ENCODE measurements at regions not wholly inside any gene's neighbourhood (a gene's known extent, or its start where the extent isn't known, plus 50 kb on each side); places are given as distances from the start of the nearest gene placed in this dataset.

DNA sequence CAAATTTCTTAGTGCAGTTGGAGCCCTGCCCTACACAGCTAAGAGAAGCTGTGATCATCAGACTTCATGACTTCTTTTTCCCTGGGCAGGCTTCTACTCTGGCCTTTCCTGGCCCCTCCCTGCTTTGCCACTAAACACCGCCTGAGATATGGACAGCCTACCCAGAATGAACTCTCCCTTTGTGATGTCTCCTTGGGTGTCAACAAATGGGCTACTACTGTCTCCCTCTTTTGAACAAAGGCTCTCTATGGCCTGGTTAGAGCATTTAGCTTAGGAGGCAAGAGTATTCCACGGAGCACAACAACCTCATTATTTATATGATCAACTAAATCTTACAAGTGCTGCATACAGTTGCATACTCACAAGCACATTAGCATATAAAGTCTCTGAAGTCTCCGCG, 127.6 kb upstream of the HCCS start:
- TF ChIP-seq, protein P1, sequence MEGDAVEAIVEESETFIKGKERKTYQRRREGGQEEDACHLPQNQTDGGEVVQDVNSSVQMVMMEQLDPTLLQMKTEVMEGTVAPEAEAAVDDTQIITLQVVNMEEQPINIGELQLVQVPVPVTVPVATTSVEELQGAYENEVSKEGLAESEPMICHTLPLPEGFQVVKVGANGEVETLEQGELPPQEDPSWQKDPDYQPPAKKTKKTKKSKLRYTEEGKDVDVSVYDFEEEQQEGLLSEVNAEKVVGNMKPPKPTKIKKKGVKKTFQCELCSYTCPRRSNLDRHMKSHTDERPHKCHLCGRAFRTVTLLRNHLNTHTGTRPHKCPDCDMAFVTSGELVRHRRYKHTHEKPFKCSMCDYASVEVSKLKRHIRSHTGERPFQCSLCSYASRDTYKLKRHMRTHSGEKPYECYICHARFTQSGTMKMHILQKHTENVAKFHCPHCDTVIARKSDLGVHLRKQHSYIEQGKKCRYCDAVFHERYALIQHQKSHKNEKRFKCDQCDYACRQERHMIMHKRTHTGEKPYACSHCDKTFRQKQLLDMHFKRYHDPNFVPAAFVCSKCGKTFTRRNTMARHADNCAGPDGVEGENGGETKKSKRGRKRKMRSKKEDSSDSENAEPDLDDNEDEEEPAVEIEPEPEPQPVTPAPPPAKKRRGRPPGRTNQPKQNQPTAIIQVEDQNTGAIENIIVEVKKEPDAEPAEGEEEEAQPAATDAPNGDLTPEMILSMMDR (conservative IDR thresholded peaks at IDR 0.05; ENCODE audit: low read depth, low read length): no peak
- Histone ChIP-seq H3K79me2 (ENCODE audit: insufficient read depth, low read depth) (no peaks in the 10 kb centered on the region), H3K4me3 (IDR thresholded peaks at IDR 0.05; ENCODE audit: insufficient read depth, low read depth, low read length) (no peak overlapping the region), H3K36me3 (ENCODE audit: insufficient read depth) (no peaks in the 10 kb centered on the region), H4K20me1 (ENCODE audit: insufficient read depth) (no peaks in the 10 kb centered on the region), H3K4me1 (ENCODE audit: low read depth, poor library complexity, severe bottlenecking) (no peaks in the 10 kb centered on the region), H2AFZ (ENCODE audit: low read depth) (no peak overlapping the region), H3K27ac (no peak overlapping the region), H3K9ac (no peak overlapping the region), H3K4me2 (no peak overlapping the region), H3K27me3 (ENCODE audit: insufficient read depth, low read depth) (no peaks in the 10 kb centered on the region)

DNA sequence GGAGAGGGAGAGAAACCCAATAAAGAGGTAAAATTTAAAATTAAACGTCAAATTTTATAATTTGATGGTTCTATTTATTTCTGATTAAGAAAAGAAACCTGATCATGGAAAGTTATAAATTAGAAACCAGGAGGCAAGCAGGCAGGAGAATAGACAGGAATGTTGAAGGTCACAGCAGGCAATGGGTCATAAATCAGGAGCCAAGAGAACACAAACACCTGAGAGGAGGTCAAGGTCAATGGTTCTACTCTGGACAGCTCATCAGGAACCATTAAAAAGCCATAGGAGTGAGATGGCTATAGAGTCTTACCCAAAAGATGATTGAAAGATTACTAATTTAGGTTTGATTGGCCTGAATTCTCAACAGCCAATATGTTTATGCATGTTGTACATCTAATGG, 126.9 kb upstream of the HCCS start:
- Histone ChIP-seq H3K9ac (no peak overlapping the region), H3K27ac (no peak overlapping the region), H4K20me1 (ENCODE audit: insufficient read depth) (no peaks in the 10 kb centered on the region), H3K36me3 (ENCODE audit: insufficient read depth) (no peaks in the 10 kb centered on the region), H3K4me1 (ENCODE audit: low read depth, poor library complexity, severe bottlenecking) (no peaks in the 10 kb centered on the region), H2AFZ (ENCODE audit: low read depth) (no peak overlapping the region), H3K4me3 (IDR thresholded peaks at IDR 0.05; ENCODE audit: insufficient read depth, low read depth, low read length) (no peak overlapping the region), H3K79me2 (ENCODE audit: insufficient read depth, low read depth) (no peaks in the 10 kb centered on the region), H3K27me3 (ENCODE audit: insufficient read depth, low read depth) (no peaks in the 10 kb centered on the region), H3K4me2 (no peak overlapping the region)
- TF ChIP-seq, protein P1 (conservative IDR thresholded peaks at IDR 0.05; ENCODE audit: low read depth, low read length): no peak

- TF ChIP-seq, protein P1 (conservative IDR thresholded peaks at IDR 0.05; ENCODE audit: low read depth, low read length): no peak
- H3K27ac ChIP-seq: no peak overlapping the region
- no peaks in the 10 kb centered on the region for H3K4me1 ChIP-seq (ENCODE audit: low read depth, poor library complexity, severe bottlenecking)
- no peaks in the 10 kb centered on the region for H3K36me3 ChIP-seq (ENCODE audit: insufficient read depth)
- H4K20me1 ChIP-seq (ENCODE audit: insufficient read depth): no peaks in the 10 kb centered on the region
- H3K4me3 ChIP-seq (IDR thresholded peaks at IDR 0.05; ENCODE audit: insufficient read depth, low read depth, low read length): no peak overlapping the region
- H3K27me3 ChIP-seq (ENCODE audit: insufficient read depth, low read depth): no peaks in the 10 kb centered on the region
- no peak overlapping the region for H3K9ac ChIP-seq
- no peaks in the 10 kb centered on the region for H3K79me2 ChIP-seq (ENCODE audit: insufficient read depth, low read depth)
- H3K4me2 ChIP-seq: no peak overlapping the region
- no peak overlapping the region for H2AFZ ChIP-seq (ENCODE audit: low read depth)
Observed at GRCh38 chrX:10986616-10987015, 124.5 kb upstream of the HCCS start.

DNA sequence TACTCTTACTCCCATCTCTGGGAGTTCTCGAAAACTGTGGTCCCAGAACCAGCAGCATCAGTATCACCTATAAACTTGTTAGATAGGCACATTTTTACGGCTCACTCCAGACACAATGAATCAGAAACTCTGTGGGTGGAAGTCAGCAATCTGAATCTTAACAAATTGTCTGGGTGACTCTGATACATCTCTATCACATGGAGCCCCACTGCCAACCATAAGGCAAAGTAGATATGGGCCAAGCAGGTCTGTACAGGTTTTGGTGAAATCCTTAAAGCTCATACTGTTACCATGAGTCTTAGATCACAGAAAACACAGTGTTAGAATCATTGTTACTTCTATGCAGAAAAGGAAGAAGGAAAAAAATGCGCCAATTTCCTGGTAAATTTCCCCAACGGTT, 122.5 kb upstream of the HCCS start:
- no peak overlapping the region for H3K9ac ChIP-seq
- TF ChIP-seq, protein P1 (conservative IDR thresholded peaks at IDR 0.05; ENCODE audit: low read depth, low read length): no peak
- H4K20me1 ChIP-seq (ENCODE audit: insufficient read depth): no peaks in the 10 kb centered on the region
- no peaks in the 10 kb centered on the region for H3K79me2 ChIP-seq (ENCODE audit: insufficient read depth, low read depth)
- no peaks in the 10 kb centered on the region for H3K36me3 ChIP-seq (ENCODE audit: insufficient read depth)
- no peak overlapping the region for H3K4me2 ChIP-seq
- no peak overlapping the region for H2AFZ ChIP-seq (ENCODE audit: low read depth)
- no peaks in the 10 kb centered on the region for H3K27me3 ChIP-seq (ENCODE audit: insufficient read depth, low read depth)
- H3K4me1 ChIP-seq (ENCODE audit: low read depth, poor library complexity, severe bottlenecking): no peaks in the 10 kb centered on the region
- no peak overlapping the region for H3K27ac ChIP-seq
- no peak overlapping the region for H3K4me3 ChIP-seq (IDR thresholded peaks at IDR 0.05; ENCODE audit: insufficient read depth, low read depth, low read length)

DNA sequence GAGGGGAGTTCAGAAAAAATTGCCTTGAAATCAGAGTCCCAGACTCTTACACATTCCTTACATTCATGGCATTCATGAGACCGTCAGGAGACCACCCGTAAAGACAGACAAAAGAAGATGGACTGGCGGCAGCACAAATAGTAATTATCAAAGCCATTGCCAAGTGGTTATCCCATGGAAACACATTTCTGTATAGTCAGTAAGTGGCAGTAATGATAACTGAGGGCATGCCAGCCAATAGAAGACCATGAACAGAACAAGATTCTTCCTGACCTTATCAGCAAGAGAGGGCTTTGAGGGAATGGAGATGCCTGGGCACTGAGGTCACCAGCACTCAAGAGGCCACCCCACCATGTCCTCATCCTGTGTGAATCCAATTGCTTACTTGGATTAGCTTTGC, 121.7 kb upstream of the HCCS start:
- Histone ChIP-seq H3K4me3 (IDR thresholded peaks at IDR 0.05; ENCODE audit: insufficient read depth, low read depth, low read length) (no peak overlapping the region), H3K4me2 (no peak overlapping the region), H4K20me1 (ENCODE audit: insufficient read depth) (no peaks in the 10 kb centered on the region), H3K4me1 (ENCODE audit: low read depth, poor library complexity, severe bottlenecking) (no peaks in the 10 kb centered on the region), H3K9ac (no peak overlapping the region), H3K36me3 (ENCODE audit: insufficient read depth) (no peaks in the 10 kb centered on the region), H3K27ac (no peak overlapping the region), H2AFZ (ENCODE audit: low read depth) (no peak overlapping the region), H3K27me3 (ENCODE audit: insufficient read depth, low read depth) (no peaks in the 10 kb centered on the region), H3K79me2 (ENCODE audit: insufficient read depth, low read depth) (no peaks in the 10 kb centered on the region)
- TF ChIP-seq, protein P1 (conservative IDR thresholded peaks at IDR 0.05; ENCODE audit: low read depth, low read length): no peak
